ENCODE measurements at regions not wholly inside any gene's neighbourhood (a gene's known extent, or its start where the extent isn't known, plus 50 kb on each side); places are given as distances from the start of the nearest gene placed in this dataset.

DNA sequence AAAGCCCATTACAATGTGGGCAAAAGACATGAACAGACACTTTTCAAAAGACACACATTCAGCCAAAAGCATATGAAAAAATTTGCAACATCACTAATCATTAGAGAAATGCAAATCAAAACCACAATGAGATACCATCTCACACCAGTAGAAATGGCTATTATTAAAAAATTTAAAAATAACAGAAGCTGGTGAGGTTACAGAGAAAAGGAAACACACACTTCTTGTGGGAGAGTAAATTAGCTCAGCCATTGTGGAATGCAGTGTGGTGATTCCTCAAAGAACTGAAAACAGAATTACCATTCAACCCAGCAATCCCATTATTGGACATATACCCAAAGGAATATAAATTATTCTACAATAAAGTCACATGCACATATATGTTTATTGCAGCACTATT lies 585.2 kb upstream of the TUSC1 start:
- peaks cover 0 to 57% of the 10 kb centered on the region in 2 experiments; a peak in 3 of 4 replicates for H3K4me1 ChIP-seq (ENCODE audit: control insufficient read depth in 1 of 2, insufficient read depth in 2 of 2, low read depth in 1 of 2, low read length in 1 of 2)
- no peaks in the 10 kb centered on the region for H4K20me1 ChIP-seq (ENCODE audit: insufficient read depth)
- no peaks in the 10 kb centered on the region for H3K9me2 ChIP-seq
- H3K36me3 ChIP-seq (replicated peaks in 1 of 2; ENCODE audit: control insufficient read depth in 1 of 2, insufficient read depth in 2 of 2, low read length in 1 of 2) = no peaks in the 10 kb centered on the region
- no peak for DNase-seq
- TF ChIP-seq, protein P1, sequence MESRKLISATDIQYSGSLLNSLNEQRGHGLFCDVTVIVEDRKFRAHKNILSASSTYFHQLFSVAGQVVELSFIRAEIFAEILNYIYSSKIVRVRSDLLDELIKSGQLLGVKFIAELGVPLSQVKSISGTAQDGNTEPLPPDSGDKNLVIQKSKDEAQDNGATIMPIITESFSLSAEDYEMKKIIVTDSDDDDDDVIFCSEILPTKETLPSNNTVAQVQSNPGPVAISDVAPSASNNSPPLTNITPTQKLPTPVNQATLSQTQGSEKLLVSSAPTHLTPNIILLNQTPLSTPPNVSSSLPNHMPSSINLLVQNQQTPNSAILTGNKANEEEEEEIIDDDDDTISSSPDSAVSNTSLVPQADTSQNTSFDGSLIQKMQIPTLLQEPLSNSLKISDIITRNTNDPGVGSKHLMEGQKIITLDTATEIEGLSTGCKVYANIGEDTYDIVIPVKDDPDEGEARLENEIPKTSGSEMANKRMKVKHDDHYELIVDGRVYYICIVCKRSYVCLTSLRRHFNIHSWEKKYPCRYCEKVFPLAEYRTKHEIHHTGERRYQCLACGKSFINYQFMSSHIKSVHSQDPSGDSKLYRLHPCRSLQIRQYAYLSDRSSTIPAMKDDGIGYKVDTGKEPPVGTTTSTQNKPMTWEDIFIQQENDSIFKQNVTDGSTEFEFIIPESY (IDR thresholded peaks at IDR 0.05; ENCODE audit: borderline replicate concordance, low read depth) = no peak
- TF ChIP-seq JUND (IDR thresholded peaks at IDR 0.05) (no peak), EP300 (IDR thresholded peaks at IDR 0.05; ENCODE audit: borderline replicate concordance in 1 of 2, low read depth in 1 of 2, low read length in 1 of 2) (no peak), EZH2phosphoT487 (IDR thresholded peaks at IDR 0.05; ENCODE audit: borderline replicate concordance, low read depth) (no peak), RFX5 (IDR thresholded peaks at IDR 0.05; ENCODE audit: low read length) (no peak), FOXM1 (IDR thresholded peaks at IDR 0.05; ENCODE audit: low read depth) (no peak), MXI1 (IDR thresholded peaks at IDR 0.05; ENCODE audit: low read depth, low read length) (no peak), FOXJ3 (CRISPR knock-in tag; IDR thresholded peaks at IDR 0.05) (no peak), RCOR1 (IDR thresholded peaks at IDR 0.05; ENCODE audit: low read length) (no peak), SIN3A (IDR thresholded peaks at IDR 0.05; ENCODE audit: borderline replicate concordance, low read depth, low read length) (no peak), TAF1 (IDR thresholded peaks at IDR 0.05; ENCODE audit: borderline replicate concordance, low read depth, low read length) (no peak), CHD2 (IDR thresholded peaks at IDR 0.05; ENCODE audit: low read length, partially characterized antibody) (no peak), SMC3 (IDR thresholded peaks at IDR 0.05; ENCODE audit: low read depth, low read length) (no peak), TCF12 (IDR thresholded peaks at IDR 0.05) (no peak), GATA2 (CRISPR knock-in tag; IDR thresholded peaks at IDR 0.05) (no peak)
- TF ChIP-seq, protein P2, sequence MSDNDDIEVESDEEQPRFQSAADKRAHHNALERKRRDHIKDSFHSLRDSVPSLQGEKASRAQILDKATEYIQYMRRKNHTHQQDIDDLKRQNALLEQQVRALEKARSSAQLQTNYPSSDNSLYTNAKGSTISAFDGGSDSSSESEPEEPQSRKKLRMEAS (IDR thresholded peaks at IDR 0.05; ENCODE audit: low read depth) = no peak
- H3F3A ChIP-seq (replicated peaks; ENCODE audit: insufficient read depth) = peaks cover 79% of the 10 kb centered on the region
- no peaks in the 10 kb centered on the region for H3K27me3 ChIP-seq (ENCODE audit: insufficient read depth)
- H2AFZ ChIP-seq (ENCODE audit: low read depth) = no peak overlapping the region
- H3K79me2 ChIP-seq (ENCODE audit: insufficient read depth) = no peaks in the 10 kb centered on the region; the same call in 1 of the 2 replicates
- no peak overlapping the region for H3K4me3 ChIP-seq (ENCODE audit: low read depth in 2 of 2, low read length in 1 of 2)
- H3K27ac ChIP-seq (ENCODE audit: low read depth in 2 of 2, low read length in 1 of 2) = peak overlapping the region in 1 of 2 experiments; percentile 99; a peak in 2 of 4 replicates
- H3K9ac ChIP-seq = no peak overlapping the region
- H3K4me2 ChIP-seq = no peak overlapping the region
- H3K9me3 ChIP-seq = no peaks in the 10 kb centered on the region
- CTCF ChIA-PET = no interaction called here
- POLR2A ChIA-PET = no interaction called here

DNA sequence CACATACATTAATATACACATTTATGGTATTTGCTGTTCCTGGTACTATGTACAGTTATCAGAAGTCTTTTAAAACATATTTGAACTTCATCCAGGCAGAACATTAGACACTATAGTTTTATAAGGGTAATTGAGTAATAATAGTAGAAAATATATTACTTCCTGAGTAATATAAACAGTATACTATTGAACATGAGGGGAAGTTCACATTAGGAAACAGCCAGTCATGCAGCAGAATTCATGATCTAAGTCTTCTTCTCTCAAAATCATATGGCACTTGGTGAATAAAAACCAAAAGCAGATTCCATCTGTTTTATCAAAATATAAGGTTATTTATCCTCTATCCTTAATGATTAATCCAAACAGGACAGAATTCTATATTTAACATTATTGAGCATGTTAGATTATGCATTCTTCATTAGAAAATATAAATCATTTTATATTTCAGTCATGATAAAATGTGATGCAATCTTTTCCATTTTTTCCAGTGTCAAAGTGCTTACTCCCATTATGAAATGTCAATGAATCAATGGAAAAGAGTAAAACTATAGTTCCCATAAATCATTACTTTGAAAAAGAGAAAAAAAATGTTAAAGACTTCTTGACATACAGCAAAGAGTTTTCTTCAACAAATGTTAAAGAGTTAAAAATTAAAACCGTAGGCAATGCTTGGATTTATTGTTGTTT lies 584.3 kb upstream of the TUSC1 start:
- H3K9ac ChIP-seq = peak overlapping the region; percentile 68
- H3K79me2 ChIP-seq (ENCODE audit: insufficient read depth) = no peaks in the 10 kb centered on the region; the same call in 1 of the 2 replicates
- ChIA-PET CTCF (no interaction called here), POLR2A (no interaction called here)
- 79% methylated on average over 1 of the region's 1 CpG for WGBS (ENCODE audit: low lambda C conversion rate)
- no peak overlapping the region for H3K4me3 ChIP-seq (ENCODE audit: low read depth in 2 of 2, low read length in 1 of 2)
- H3K27me3 ChIP-seq (ENCODE audit: insufficient read depth) = no peaks in the 10 kb centered on the region
- H3F3A ChIP-seq (replicated peaks; ENCODE audit: insufficient read depth) = peaks cover 86% of the 10 kb centered on the region
- no peaks in the 10 kb centered on the region for H3K36me3 ChIP-seq (replicated peaks in 1 of 2; ENCODE audit: control insufficient read depth in 1 of 2, insufficient read depth in 2 of 2, low read length in 1 of 2)
- H3K27ac ChIP-seq (ENCODE audit: low read depth in 2 of 2, low read length in 1 of 2) = peak overlapping the region; percentile 79 to 99; a peak in 3 of 4 replicates
- H3K4me2 ChIP-seq = peak overlapping the region; percentile 74
- no peaks in the 10 kb centered on the region for H3K9me3 ChIP-seq
- H2AFZ ChIP-seq (ENCODE audit: low read depth) = no peak overlapping the region; the same call in 1 of the 2 replicates
- peaks cover 0 to 57% of the 10 kb centered on the region in 2 experiments; a peak in 3 of 4 replicates for H3K4me1 ChIP-seq (ENCODE audit: control insufficient read depth in 1 of 2, insufficient read depth in 2 of 2, low read depth in 1 of 2, low read length in 1 of 2)
- TF ChIP-seq SMC3 (IDR thresholded peaks at IDR 0.05; ENCODE audit: low read depth, low read length) (no peak), TCF12 (IDR thresholded peaks at IDR 0.05) (no peak), SIN3A (IDR thresholded peaks at IDR 0.05; ENCODE audit: borderline replicate concordance, low read depth, low read length) (no peak), RCOR1 (IDR thresholded peaks at IDR 0.05; ENCODE audit: low read length) (no peak), TAF1 (IDR thresholded peaks at IDR 0.05; ENCODE audit: borderline replicate concordance, low read depth, low read length) (no peak), POLR2AphosphoS5 (IDR thresholded peaks at IDR 0.05; ENCODE audit: low read depth, low read length) (no peak), MXI1 (IDR thresholded peaks at IDR 0.05; ENCODE audit: low read depth, low read length) (no peak), RAD21 (IDR thresholded peaks at IDR 0.05; ENCODE audit: low read length) (no peak)
- TF ChIP-seq, protein P1 (IDR thresholded peaks at IDR 0.05; ENCODE audit: borderline replicate concordance, low read depth) = no peak
- TF ChIP-seq, protein P3, sequence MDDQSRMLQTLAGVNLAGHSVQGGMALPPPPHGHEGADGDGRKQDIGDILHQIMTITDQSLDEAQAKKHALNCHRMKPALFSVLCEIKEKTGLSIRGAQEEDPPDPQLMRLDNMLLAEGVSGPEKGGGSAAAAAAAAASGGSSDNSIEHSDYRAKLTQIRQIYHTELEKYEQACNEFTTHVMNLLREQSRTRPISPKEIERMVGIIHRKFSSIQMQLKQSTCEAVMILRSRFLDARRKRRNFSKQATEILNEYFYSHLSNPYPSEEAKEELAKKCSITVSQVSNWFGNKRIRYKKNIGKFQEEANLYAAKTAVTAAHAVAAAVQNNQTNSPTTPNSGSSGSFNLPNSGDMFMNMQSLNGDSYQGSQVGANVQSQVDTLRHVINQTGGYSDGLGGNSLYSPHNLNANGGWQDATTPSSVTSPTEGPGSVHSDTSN (IDR thresholded peaks at IDR 0.05) = no peak
- no peaks in the 10 kb centered on the region for H3K9me2 ChIP-seq
- no peaks in the 10 kb centered on the region for H4K20me1 ChIP-seq (ENCODE audit: insufficient read depth)
- DNase-seq = no peak

Data from SK-N-SH (cell line).